ENCODE measurements at regions not wholly inside any gene's neighbourhood (a gene's known extent, or its start where the extent isn't known, plus 50 kb on each side); places are given as distances from the start of the nearest gene placed in this dataset.

DNA sequence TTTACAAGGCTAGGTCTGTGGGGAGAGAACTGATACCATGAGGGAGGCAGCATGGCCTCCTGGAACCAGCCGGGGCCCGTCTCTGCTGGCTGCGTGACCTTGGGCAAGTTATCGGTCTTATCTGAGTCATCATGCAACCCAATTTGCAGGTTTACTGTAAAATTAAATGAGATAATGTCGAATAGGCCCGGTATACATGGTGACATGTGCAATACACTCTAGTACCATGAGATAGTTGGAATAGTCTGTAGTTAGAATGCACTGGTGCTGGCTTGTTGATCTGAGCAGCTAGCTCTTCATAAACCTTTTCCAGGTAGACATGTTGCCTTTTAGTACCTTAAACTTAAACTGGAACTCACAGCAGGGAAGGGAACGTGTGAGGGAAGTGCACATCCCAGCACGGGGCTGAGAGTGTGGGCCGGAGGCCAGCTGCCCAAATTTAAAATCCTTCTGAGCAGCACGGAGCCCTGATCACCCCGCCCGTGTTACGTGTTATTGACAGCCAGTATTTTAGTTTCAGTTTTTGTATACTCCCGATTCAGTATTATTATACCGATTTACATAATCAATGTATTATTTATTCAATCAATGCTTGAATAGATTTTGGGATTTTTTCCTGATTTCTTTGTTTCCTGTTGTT, 72.4 kb upstream of the HS6ST1 start:
- no peaks in the 10 kb centered on the region for H3K27me3 ChIP-seq (ENCODE audit: insufficient read depth, low read length)

DNA sequence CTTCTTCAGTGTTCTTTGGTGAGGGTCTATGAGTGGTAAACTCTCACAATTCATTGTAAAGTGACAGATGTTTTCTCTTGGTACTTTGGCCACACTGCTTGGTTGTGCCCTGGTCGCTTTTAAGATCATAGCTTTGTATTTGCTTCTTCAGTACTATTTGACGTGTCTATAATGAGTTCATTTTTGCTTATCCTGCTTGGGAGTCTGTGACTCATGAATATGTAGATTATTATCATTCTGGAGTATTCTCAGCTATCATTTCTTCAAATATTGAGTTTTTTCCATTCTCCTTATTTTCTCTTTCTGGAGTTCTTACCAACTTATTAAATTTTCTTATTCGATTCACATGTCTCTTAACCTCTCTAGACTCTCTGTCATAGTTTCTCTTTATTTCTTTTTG, 73.0 kb upstream of the HS6ST1 start:
- Histone ChIP-seq H3K4me3 (ENCODE audit: low read length) (no peak overlapping the region), H3K4me1 (ENCODE audit: insufficient read depth, low read length) (no peaks in the 10 kb centered on the region), H3K9me3 (ENCODE audit: low read depth, low read length) (no peaks in the 10 kb centered on the region), H3K27me3 (ENCODE audit: insufficient read depth, low read length) (no peaks in the 10 kb centered on the region)

More for the DNA sequence above, 72.4 kb upstream of the HS6ST1 start:
- no peaks in the 10 kb centered on the region for H3K4me1 ChIP-seq (ENCODE audit: insufficient read depth, low read length)
- no peaks in the 10 kb centered on the region for H3K9me3 ChIP-seq (ENCODE audit: low read depth, low read length)
- no peak overlapping the region for H3K4me3 ChIP-seq (ENCODE audit: low read length)

DNA sequence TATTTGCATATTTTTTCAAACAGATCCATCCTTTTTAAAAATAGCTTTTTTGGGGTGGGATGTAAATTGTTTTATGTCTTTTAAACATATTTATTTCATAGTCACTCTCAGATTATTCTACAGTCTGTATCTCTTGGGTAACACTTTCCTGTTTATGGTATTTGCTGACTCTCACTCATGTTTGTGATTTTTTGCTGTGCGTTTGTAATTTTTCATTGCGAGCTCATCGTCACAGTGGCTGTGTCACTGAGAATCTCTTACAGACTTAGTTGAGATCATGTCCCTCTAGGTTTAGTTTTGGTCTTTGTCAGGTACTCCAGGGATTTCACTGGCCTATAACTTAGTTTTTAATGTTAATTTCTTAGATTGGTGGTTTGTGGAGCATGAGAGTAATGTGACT, 73.5 kb upstream of the HS6ST1 start:
- H3K4me3 ChIP-seq (ENCODE audit: low read length): no peak overlapping the region
- no peaks in the 10 kb centered on the region for H3K27me3 ChIP-seq (ENCODE audit: insufficient read depth, low read length)
- no peaks in the 10 kb centered on the region for H3K4me1 ChIP-seq (ENCODE audit: insufficient read depth, low read length)
- no peaks in the 10 kb centered on the region for H3K9me3 ChIP-seq (ENCODE audit: low read depth, low read length)

DNA sequence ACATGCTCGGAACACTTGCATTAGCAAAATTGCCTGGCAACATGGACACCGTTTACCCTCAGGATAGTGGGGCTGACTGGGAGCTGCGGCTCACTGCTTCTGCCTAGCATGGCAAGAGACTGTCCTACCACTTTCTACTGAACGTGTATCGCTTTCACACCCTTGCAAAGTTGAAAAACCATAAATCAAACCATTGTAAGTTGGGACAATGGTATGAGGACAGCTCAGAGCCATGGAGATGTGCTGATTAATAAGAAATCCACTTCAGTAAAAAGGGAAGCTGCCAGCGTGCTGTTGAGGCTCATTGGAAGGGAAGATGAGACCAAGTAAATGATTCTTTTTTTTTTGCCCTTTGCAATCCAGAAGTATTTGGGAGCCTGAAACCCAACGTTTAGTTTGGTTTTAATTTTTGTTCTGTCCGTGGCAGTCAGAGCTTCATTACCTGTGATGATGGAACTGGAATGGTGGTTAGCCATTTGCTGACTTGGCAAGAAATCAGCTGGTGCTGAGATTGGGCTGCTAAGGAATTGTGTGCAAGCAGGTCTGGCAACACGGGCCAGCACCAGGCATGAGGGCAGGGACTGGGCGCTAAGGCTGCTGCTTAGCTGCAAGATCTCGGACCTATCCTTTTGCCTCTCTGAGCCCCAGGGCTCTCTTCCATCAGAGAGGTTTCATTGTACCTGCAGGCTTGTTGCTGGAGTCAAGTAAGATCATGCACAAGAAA, 75.5 kb upstream of the HS6ST1 start:
- no peaks in the 10 kb centered on the region for H3K9me3 ChIP-seq (ENCODE audit: low read depth, low read length)
- no peaks in the 10 kb centered on the region for H3K27me3 ChIP-seq (ENCODE audit: insufficient read depth, low read length)
- H3K4me3 ChIP-seq (ENCODE audit: low read length): no peak overlapping the region
- no peaks in the 10 kb centered on the region for H3K4me1 ChIP-seq (ENCODE audit: insufficient read depth, low read length)

DNA sequence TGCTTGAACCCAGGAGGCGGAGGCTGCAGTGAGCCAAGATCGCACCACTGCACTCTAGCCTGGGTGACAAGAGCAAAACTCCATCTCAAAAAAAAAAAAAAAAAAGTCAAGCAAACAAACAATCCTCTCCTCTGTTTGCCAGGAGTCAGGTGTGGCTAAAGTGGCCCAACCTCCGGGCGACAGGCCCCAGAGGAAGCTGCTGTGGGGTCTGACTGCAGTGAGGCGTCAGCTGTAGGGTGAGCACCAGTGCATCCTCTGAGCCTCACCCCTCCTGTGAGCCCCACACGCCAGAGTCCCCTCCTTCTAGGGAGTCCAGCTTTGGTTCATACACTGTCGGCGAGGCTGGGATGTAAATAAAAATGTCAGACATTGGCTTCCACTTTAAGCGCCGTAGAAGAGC, 76.5 kb upstream of the HS6ST1 start:
- no peaks in the 10 kb centered on the region for H3K4me1 ChIP-seq (ENCODE audit: insufficient read depth, low read length)
- H3K4me3 ChIP-seq (ENCODE audit: low read length): no peak overlapping the region
- H3K27me3 ChIP-seq (ENCODE audit: insufficient read depth, low read length): no peaks in the 10 kb centered on the region
- H3K9me3 ChIP-seq (ENCODE audit: low read depth, low read length): no peaks in the 10 kb centered on the region

DNA sequence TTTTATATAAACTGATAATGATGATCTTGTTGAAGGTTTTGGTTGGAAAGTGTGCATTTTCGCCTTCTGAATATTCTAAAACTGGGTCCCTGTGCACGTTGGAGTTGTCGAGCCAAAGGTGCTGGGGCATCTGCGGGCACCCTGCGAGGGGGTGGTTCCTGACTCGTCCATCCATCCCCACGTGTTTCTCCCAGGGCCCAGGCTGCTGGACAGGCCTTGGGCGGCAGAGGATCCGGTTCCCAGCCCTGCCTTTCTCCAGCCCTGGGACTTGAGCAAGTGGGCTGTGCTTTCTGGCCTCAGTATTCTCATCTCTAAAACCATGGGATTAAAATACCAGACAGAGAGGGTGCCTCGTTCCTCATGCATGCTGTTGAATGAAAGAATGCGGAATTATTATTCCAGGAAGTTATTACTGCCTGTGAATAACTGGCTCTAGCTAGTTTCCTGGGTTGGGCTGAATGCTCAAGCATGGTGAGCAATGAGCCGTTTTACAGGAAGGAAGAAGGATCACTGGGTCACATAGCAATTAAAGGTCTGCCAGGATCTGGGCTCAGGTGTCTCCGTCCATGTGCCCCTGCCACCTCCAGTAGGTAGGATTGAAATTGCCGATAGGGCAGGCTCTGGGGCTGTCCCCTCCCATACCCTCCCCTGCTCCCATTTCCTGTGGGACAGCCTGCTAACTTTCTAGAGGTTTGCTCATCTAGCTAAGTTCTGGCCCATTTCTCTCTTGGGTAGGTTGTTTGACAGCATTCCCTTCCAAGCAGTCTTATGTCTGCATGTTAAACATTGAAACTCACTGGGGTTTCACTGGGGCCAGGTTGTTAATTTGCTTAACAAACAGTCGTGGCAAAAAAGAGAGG, 77.2 kb upstream of the HS6ST1 start:
- Histone ChIP-seq H3K4me3 (ENCODE audit: low read length) (no peak overlapping the region), H3K9me3 (ENCODE audit: low read depth, low read length) (no peaks in the 10 kb centered on the region), H3K27me3 (ENCODE audit: insufficient read depth, low read length) (no peaks in the 10 kb centered on the region), H3K4me1 (ENCODE audit: insufficient read depth, low read length) (no peaks in the 10 kb centered on the region)

DNA sequence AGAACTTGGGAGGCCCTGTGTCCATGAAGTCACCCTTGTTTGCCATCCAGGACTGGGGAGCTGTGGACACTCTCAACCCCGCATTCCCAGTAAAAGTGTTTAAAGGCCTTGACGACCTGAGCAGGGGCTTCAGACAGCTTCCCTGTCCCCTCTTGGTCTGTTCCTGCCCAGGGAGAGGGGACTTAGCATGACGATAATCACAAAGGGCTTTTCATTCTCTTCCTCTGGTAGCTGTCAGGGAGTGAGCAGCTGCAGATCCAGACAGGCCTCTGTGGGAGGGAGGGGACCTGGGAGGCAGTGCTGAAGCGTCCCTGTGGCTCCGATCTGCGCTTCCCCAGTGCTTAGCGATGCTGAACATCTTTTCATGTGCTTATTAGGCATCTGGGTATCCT, 77.8 kb upstream of the HS6ST1 start:
- H3K4me3 ChIP-seq (ENCODE audit: low read length): no peak overlapping the region
- H3K9me3 ChIP-seq (ENCODE audit: low read depth, low read length): no peaks in the 10 kb centered on the region

DNA sequence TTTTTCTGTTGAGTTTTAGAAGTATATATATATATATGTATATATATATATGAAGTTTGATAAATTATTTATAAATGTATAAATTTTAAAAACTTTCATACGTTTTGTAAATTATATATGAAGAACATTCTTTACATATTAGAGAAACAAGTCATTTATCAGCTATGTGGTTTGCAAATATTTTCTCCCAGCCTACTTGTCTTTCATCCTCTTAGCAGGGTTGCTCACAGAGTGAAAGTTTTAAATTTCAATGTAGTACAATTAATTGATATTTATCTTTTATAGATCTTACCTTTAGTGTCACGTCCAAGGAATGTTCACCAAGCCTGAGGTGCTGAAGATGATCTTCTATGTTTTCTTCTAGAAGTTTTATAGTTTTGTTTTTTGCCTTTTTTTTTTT, 78.3 kb upstream of the HS6ST1 start:
- Histone ChIP-seq H3K4me1 (ENCODE audit: insufficient read depth, low read length) (no peaks in the 10 kb centered on the region), H3K4me3 (ENCODE audit: low read length) (no peak overlapping the region)

More for the DNA sequence above, 77.8 kb upstream of the HS6ST1 start:
- no peaks in the 10 kb centered on the region for H3K4me1 ChIP-seq (ENCODE audit: insufficient read depth, low read length)
- no peaks in the 10 kb centered on the region for H3K27me3 ChIP-seq (ENCODE audit: insufficient read depth, low read length)

DNA sequence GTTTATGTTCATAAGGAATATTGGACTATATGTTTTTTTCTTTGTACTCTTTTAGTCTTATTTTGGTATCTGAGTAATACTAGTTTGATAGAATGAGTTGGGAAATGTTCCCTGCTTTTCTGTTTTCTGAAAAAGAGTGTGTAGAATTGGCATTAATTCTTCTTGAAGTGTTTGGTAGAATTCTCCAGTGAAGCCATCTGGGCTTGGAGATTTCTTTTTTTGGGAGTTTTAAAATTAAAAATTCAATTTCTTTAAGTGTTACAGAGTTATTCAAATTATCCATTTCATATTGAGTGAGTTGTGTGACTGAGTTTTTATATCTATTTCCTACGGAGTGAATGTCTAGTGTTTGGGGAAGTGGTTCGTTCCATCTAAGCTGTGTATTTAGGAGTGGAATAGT, 80.6 kb upstream of the HS6ST1 start:
- no peaks in the 10 kb centered on the region for H3K27me3 ChIP-seq (ENCODE audit: insufficient read depth, low read length)

More for the DNA sequence above, 78.3 kb upstream of the HS6ST1 start:
- Histone ChIP-seq H3K9me3 (ENCODE audit: low read depth, low read length) (no peaks in the 10 kb centered on the region), H3K27me3 (ENCODE audit: insufficient read depth, low read length) (no peaks in the 10 kb centered on the region)

DNA sequence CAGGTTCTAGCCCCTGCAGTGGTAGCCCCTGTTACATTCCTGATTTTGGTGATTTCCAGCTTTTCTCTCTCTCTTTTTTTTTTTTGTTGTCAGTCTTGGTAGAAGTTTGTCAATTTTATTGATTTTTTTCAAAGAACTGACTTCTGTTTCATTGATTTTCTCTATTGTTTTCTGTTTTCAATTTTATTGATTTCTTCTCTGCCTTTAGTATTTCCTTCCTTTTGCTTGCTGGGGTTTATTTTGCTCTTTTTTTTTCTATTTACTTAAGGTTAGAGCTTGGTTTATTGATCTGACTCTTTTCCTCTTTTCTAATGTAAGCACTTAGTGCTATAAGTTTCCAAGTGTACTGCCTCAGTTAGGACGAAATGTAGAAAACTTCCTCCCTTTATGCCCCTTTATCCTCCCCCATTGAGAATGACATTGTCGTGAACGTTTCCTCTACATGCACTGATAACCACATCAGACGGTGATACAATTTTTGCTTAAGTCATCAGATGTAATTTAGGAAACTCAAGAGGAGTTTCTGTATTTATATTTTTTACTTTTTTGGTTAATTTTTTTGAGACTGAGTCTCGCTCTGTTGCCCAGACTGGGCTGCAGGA, 81.1 kb upstream of the HS6ST1 start:
- Histone ChIP-seq H3K9me3 (ENCODE audit: low read depth, low read length) (no peaks in the 10 kb centered on the region), H3K27me3 (ENCODE audit: insufficient read depth, low read length) (no peaks in the 10 kb centered on the region), H3K4me3 (ENCODE audit: low read length) (no peak overlapping the region), H3K4me1 (ENCODE audit: insufficient read depth, low read length) (no peaks in the 10 kb centered on the region)

More for the DNA sequence above, 80.6 kb upstream of the HS6ST1 start:
- no peaks in the 10 kb centered on the region for H3K9me3 ChIP-seq (ENCODE audit: low read depth, low read length)
- H3K4me1 ChIP-seq (ENCODE audit: insufficient read depth, low read length): no peaks in the 10 kb centered on the region
- no peak overlapping the region for H3K4me3 ChIP-seq (ENCODE audit: low read length)

DNA sequence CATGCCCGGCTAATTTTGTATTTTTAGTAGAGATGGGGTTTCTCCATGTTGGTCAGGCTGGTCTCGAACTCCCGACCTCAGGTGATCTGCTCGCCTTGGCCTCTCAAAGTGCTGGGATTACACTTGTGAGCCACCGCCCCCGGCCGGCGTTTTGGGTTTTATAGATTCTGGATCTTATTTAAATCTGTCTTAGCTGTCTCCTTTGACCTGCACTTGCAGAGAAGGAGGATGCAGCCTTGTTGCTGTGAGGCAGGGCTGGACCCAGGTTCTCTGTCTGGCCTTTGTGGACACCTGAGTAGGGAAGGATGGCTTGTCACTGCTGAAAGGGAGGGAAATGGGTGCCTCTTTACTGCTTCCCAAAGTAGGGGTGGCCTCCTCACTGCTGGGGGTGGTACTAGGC, 83.0 kb upstream of the HS6ST1 start:
- H3K4me1 ChIP-seq (ENCODE audit: insufficient read depth, low read length): no peaks in the 10 kb centered on the region
- H3K9me3 ChIP-seq (ENCODE audit: low read depth, low read length): no peaks in the 10 kb centered on the region
- H3K4me3 ChIP-seq (ENCODE audit: low read length): no peak overlapping the region
- no peaks in the 10 kb centered on the region for H3K27me3 ChIP-seq (ENCODE audit: insufficient read depth, low read length)

DNA sequence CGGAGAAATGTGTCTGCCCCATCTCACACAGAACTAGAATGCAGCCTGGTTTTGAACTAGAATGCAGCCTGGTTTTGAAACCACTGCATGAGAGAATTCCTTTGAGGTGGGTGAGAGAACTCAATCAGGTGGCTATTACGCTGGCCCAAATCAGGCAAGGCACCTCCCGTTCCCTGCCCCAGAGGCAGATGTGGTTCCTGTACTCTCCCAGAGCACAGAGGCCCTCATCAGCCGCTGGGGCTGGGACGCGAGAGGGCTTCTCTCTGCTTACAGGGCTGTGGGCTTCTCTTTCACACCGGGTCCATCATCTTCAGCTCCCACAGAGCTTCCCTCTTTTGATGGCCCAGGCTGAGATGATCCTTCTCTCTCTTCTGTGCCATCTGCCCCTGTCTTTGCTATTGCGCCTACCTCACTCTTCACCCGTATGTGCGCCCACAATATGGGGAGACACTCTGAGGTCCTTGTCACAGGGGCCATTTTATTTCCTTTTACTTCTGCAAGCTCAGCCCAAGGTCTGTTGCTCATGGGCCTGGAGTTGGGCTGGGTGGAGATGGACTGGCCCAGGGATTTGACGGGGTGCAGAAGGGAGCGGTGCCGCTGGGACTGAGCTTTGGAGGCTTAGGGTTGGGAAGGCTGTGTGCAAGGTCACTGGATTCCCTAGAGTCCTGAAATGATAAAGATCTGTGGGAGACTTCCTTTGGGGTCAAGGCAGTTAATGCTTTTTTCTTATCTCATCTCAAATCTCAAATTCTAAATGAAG, 84.4 kb upstream of the HS6ST1 start:
- Histone ChIP-seq H3K4me1 (ENCODE audit: insufficient read depth, low read length) (no peaks in the 10 kb centered on the region), H3K27me3 (ENCODE audit: insufficient read depth, low read length) (no peaks in the 10 kb centered on the region), H3K9me3 (ENCODE audit: low read depth, low read length) (no peaks in the 10 kb centered on the region), H3K4me3 (ENCODE audit: low read length) (no peak overlapping the region)

DNA sequence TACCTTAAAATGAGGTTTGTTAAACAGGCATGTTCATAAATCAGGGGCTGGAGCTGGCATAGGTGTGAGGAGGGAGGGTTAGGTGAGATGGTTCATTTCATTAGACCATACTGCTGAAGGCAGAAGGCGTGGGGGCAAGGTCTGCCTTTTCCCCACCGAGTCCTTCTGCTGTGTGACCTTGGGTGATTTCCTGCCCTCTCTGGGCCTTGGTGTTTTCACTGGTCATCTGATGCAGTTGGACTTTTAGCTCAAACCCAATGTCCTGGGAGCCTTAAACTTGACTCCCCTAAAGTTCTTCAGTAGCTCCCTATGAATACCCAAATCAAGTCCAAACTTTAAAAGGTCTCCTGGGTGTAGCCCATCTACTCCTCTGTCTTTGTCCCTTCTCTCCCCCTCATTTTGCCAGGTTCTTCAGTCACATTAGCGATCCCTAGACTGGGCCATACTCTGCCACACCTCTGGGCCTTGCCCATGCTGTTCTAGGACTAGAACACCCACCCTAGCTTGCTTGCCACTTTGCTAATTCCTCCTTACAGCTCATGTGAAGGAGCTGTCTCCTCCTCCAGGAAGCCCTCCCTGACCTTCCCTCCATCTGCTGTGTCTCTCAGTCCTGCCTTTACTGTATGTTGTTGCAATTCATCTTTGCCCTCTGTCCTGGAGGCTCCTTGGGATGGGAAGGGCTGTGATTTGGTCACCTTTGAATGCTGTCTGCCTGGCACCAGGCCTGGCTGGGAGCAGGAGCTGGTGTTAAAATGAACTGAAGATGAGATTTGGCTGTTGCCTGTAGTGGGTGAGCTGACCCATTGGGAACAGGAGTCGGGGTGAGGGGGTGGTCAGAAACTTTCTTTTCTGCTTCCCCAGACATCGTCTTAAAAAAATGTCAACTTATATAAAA, 85.4 kb upstream of the HS6ST1 start:
- Histone ChIP-seq H3K27me3 (ENCODE audit: insufficient read depth, low read length) (no peaks in the 10 kb centered on the region), H3K9me3 (ENCODE audit: low read depth, low read length) (no peaks in the 10 kb centered on the region), H3K4me1 (ENCODE audit: insufficient read depth, low read length) (no peaks in the 10 kb centered on the region), H3K4me3 (ENCODE audit: low read length) (no peak overlapping the region)

Data from mononuclear cell (primary cell).